HT1080 (cell line): ENCODE measurements at regions not wholly inside any gene's neighbourhood (a gene's known extent, or its start where the extent isn't known, plus 50 kb on each side); places are given as distances from the start of the nearest gene placed in this dataset.
A peak's percentile ranks its signal among the peaks of the same experiment; 100 is the strongest.
"Not testable (repeated sequence)": the region's sequence is repeated elsewhere in the genome, so short reads cannot be mapped to it uniquely, and the experiment has no call there.

Source experiments
- DNase-seq: peaks from one replicate; pipeline ENCODE4 v3.0.0-alpha.2; 2015; ENCODE audit warnings: low read depth

DNA sequence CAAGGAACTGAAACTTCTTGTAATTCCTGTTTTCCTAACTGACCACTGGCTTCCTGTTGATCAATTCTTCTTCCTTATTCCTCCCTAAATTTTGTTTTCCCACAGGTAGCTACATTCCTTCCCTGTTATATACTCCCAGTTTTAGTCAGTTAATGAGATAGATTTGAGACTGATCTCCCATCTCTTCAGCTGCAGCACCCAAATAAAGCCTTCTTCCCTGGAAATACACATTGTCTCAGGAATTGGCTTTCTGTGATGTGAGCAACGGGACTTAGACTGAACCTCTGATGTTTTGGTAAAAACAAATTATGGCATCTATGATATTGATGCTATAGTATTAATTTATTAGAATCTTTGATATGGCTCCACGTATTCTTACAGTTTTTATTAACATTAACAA, 617.3 kb upstream of the ST8SIA4 start:
- no peak for DNase-seq

DNA sequence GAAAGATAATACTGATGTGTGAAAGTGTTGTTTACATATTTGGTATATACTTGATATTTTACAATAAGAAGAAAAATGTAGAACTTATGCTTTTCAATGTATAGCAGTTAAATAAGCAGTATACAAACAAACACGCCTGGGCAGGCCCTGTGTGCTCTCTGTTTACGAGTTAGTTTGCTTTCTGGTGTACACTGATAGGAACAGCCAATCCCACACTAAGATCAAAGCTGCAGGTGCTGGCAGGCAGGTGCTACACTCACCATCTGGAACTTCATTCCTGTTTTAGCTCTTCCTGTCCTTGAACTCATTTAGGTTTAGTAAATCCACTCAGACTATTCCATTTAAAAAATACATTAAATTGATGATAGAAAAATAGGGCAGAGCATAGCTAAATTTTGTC, 614.7 kb upstream of the ST8SIA4 start:
- no peak for DNase-seq

- no peak for DNase-seq
These were observed 612.6 kb upstream of the ST8SIA4 start for GRCh38 chr5:101515721-101516120.

DNA sequence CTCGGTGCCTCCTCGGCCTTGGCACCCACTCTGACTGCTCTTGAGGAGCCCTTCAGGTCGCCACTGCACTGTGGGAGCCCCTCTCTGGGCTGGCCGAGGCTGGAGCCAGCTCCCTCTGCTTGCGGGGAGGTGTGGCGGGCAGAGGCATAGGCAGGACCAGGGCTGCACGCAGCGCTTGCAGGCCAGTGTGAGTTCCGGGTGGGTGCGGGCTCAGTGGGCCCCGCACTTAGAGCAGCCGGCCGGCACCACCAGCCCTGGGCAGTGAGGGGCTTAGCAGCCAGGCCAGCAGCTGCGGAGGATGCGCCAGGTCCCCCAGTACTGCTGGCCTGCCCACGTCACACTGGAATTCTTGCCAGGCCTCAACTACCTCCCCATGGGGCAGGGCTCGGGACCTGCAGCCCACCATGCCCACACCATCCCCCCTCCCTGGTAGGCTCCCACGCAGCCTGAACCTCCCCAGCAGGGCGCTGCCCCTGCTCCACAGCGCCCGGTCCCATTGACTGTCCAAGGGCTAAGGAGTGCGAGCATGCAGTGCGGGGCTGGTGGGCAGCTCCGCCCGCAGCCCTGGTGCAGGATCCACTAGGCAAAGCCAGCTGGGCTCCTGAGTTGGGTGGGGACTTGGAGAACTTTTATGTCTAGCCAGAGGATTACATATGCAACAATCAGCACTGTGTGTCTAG, 602.9 kb upstream of the ST8SIA4 start:
- DNase-seq, result no peak

GRCh38 chr5:101482931-101483330, 579.8 kb upstream of the ST8SIA4 start:
- peak; percentile 46 for DNase-seq

- peak; percentile 42 for DNase-seq
These were observed 570.4 kb upstream of the ST8SIA4 start for GRCh38 chr5:101473483-101473882.

GRCh38 chr5:101461455-101461854, 558.4 kb upstream of the ST8SIA4 start:
- no peak for DNase-seq

- DNase-seq, result no peak
These were observed 555.5 kb upstream of the ST8SIA4 start for GRCh38 chr5:101458587-101458986.

GRCh38 chr5:101455851-101456250, 552.8 kb upstream of the ST8SIA4 start:
- DNase-seq, result no peak

DNA sequence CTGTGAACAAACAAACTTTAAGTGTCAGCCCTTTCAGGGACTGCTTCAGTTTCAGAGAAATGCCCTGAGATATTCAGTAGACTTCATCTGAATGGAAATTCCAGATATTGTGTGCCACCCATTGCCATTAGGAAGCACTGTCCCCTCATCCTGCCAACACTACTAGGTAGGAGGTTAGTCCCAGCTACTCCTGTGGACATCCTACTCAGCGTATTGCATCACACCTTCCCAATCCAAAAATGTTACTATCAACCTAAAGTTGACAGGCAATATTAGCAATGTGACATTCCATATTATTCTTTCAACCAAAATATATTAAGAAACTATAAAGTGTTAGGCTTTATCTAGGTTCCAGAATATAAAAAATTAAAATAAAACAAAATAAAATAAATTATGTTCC, 552.0 kb upstream of the ST8SIA4 start:
- DNase-seq, result no peak

DNA sequence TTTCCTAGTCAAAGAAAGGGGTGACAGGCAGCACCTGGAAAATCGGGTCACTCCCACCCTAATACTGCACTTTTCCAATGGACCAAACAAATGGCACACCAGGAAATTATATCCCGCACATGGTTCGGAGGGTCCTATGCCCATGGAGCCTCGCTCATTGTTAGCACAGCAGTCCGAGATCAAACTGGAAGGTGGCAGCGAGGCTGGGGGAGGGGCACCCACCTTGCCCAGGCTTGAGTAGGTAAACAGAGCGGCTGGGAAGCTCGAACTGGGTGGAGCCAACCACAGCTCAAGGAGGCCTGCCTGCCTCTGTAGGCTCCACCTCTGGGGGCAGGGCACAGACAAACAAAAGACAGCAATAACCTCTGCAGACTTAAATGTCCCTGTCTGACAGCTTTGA, 539.2 kb upstream of the ST8SIA4 start:
- DNase-seq, result not testable (repeated sequence)

GRCh38 chr5:101440173-101440572, 537.1 kb upstream of the ST8SIA4 start:
- DNase-seq, result no peak

GRCh38 chr5:101437351-101437750, 534.3 kb upstream of the ST8SIA4 start:
- no peak for DNase-seq

GRCh38 chr5:101435768-101436167, 532.7 kb upstream of the ST8SIA4 start:
- no peak for DNase-seq

DNA sequence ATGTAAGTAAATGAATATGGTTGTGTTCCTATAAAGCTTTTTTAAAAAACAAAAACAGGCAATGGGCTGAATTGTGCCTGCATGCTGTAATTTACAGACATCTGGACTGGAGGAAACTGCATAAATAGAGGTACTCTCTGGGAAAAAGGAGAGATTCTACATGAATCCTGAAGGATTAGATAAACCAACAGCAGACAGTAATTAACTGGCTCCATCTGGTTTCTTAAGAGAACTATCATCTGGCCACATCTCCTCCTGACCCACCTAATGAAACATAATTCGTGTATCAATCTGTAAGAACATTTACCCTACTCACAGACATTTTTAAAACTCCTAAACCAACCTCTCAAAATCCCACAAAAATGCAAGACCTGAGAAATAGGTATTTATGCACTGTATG, 528.1 kb upstream of the ST8SIA4 start:
- DNase-seq, result no peak

DNA sequence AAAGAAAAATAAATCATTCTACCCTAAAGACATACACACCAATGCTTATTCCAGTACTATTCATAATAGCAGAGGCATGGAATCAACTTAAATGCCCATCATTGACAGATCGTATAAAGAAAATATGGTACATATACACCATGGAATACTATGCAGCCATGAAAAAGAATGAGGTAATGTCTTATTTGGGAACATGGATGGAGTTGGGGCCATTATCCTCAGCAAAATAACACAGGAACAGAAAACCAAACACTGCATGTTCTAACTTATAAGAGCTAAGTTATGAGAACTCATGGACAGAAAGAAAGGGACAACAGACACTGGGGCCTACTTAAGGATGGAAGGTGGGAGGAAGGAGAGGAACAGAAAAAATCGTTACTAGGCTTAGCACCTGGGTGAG, 527.5 kb upstream of the ST8SIA4 start:
- DNase-seq, result no peak

DNA sequence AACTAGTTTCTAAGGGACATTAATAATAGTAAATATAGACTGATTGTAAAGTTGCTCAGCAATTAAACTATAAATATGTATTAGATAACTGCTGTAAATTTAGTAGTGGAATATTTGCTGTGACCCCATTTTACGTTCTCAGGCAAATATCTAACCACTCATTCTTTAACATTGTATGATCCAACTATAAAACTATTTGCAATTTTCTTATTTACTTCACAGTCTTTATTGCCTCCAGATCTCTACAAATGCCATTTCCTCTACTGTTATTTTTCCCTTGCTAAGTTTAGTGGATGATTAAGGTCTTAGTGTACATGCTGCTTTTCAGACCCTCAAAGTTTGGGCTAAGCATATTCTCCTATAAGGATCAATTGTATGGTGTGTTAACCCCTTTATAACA, 526.2 kb upstream of the ST8SIA4 start:
- DNase-seq, result no peak

- no peak for DNase-seq
These were observed 522.3 kb upstream of the ST8SIA4 start for GRCh38 chr5:101425339-101425859.

GRCh38 chr5:101424530-101425175, 521.6 kb upstream of the ST8SIA4 start:
- DNase-seq, result peak; percentile 57

GRCh38 chr5:101418713-101419118, 515.6 kb upstream of the ST8SIA4 start:
- DNase-seq, result no peak

GRCh38 chr5:101404531-101404930, 501.4 kb upstream of the ST8SIA4 start:
- DNase-seq, result no peak

DNA sequence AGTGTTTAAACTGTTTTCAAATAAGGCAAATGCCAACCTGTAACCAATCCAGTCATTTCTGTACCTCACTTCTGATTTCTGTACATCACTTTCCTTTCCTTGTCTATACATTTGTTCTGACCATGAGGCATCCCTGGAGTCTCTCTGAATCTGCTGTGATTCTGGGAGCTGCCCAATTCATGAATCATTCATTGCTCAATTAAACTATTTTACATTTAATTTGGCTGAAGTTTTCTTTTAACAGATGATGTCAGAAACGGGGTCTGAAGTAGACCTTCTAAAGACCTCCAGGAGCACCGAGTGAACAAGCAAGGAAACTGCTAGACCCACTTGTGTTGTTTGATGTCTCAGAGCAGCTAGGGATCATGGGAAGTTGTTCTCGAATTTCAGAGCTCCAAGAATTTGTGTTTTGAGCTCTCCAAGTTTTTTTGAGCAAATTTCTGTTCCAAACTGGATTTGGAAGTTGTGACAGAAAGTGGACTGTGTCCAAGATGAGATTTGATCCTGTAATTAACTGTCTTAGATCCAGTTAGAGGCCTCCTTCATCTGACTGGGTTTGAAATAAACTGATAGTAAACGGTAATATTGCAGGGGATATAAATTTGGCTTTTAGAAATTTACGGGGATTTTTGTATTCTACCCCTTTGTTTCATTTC, 490.8 kb upstream of the ST8SIA4 start:
- DNase-seq, result peak; percentile 1
